SH-SY5Y (cell line): ENCODE measurements at regions not wholly inside any gene's neighbourhood (a gene's known extent, or its start where the extent isn't known, plus 50 kb on each side); places are given as distances from the start of the nearest gene placed in this dataset.

Source experiments
- GATA2 ChIP-seq: IDR thresholded peaks from 2 replicates; pipeline ENCODE4 v1.6.1; 2011; ENCODE audit warnings: mild to moderate bottlenecking, low read depth, low read length
- GATA3 ChIP-seq: IDR thresholded peaks from 2 replicates; pipeline ENCODE4 v1.6.1; 2011; ENCODE audit warnings: low read depth, mild to moderate bottlenecking, low read length, moderate library complexity

DNA sequence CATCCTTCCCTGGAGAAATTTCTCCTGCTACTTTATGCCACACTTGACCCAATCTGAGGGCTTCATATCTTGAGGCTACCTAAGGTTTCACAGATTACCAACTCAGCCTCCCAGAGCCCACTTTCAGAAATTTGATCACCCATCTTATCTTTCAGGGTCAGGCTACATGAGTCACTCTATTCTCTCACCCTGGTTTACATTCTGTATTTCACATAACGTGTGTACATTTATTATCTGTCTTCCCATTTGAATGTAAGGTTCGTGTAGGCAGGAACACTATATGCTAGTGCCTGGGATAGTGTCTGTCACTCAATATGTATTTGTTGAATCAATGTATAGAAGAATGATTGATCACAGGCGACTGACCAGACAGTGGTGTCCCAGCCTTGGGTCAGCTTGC, 124.8 kb downstream of the UBE2U start:
- TF ChIP-seq GATA2 (no peak), GATA3 (no peak)
